ENCODE measurements at regions not wholly inside any gene's neighbourhood (a gene's known extent, or its start where the extent isn't known, plus 50 kb on each side); places are given as distances from the start of the nearest gene placed in this dataset.

GRCh38 chr12:46445551-46446235 is 73.1 kb upstream of the SLC38A2 start:
- no peak for DNase-seq

GRCh38 chr12:46445093-46445492 is 72.5 kb upstream of the SLC38A2 start:
- DNase-seq, result no peak

GRCh38 chr12:46443594-46444263 is 71.2 kb upstream of the SLC38A2 start:
- DNase-seq, result no peak

GRCh38 chr12:46442738-46443137 is 70.2 kb upstream of the SLC38A2 start:
- no peak for DNase-seq

GRCh38 chr12:46442239-46442638 is 69.7 kb upstream of the SLC38A2 start:
- no peak for DNase-seq

DNA sequence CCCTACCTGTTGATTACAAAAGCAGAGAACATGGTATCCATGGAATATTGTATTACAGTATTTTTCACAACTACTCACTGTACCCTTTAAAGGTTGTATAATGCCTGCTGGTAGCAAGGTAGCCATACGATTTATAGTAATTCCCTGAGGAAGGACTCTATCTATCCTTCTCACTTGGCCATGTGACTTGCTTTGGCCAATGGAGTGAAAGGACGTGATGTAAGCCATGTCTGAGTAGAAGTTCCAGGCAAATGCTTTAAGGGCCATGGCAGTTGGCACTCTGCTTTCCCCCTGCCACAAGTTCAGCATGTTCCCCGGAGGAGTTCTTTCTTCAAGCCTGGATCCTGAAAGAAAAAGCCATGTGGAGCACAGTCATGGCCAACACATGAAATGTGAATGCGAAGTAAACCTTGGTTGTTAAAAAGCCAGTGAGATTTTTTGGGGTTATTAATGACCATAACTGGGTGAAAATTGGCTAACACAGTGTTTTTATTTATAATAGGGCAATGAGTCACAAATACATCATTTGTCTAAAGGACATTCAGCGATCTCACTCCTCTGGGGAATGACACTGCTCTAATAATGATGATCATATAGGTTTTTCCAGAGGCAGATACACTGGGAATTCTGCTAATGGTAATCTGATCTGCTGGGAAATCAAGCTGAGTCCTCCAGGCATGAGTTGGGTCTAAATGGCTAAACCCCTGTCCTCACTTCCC is 67.4 kb upstream of the SLC38A2 start:
- DNase-seq, result no peak

DNA sequence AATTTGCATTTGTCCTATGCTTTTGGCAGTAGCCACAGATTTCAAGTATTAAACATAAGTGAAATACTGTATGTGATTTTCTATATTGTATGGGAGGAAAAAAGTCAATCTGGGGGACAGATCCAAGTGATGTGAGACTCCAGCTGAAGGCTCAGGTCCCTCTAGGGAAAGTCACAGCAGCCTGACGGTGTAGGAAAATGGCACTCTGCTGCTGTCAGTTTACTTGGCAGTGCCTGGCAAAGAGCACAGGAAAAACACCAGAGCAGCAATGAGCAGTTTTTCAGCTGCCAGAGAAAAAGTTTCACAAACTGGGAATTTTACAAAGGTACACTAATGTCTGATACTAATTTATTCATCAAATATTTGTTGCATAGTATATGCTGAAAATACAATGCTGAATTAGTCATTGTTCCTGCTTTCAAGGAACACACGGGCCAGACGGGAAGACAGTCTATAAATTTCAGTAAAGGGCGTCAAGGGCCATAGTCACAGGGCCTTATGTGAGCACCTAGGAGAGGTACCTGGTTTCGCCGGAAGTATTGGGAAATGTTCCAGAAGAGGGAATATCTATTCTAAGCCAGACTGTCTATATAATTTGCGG is 66.2 kb upstream of the SLC38A2 start:
- DNase-seq, result no peak

DNA sequence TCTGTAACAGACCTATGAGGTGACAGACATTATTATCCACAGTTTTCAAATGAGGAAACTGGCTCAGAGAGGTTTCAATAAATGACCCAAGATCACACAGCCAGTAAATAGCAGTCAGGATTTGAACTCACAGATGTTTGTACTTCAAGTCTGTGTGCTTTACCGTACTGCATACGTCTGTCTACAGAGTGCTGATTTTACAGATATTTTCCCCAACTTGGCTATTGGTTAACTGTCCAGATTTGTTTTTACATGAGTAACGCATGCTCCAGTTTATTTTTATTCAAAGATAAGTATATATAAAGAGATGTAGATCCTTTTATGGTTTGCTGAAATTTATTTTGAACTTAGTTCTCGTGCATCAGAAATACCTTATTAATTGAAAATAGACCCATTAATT is 65.7 kb upstream of the SLC38A2 start:
- no peak for DNase-seq

DNA sequence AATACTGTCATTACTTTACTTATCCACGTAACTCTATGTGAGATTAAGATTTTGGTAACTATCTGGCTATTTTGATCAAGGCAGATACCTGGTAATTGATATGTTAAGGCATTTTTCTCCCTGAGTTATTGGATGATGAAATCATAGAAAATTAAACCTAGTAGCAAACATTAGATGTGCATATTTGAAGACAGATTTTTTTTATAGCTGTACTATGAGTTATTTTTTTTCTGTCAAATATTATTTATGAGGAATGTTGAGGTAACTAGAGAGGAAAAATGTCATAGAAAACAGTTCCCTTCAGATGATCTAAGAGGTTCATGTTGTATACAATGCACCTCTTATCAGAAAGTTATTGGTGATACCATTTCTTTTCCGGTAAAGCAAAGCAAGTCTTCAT is 64.9 kb upstream of the SLC38A2 start:
- no peak for DNase-seq

DNA sequence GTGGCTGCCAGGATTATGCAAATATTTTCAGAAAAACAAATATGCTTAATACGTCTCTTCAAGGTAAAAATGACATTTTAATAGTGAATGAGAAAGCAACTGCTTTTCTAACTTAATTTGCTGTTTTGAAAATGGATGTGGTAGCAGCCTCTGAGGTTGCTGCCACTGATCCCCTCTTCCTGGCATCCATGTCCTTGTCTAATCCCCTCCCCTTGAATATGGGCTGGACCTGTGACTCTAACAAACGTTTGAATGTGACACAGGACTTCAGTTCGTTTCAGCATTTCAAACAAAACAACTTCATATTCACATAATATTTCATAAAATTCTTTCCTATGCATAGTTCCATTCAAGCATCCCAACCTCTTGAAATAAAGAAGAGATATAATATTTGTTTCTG is 64.2 kb upstream of the SLC38A2 start:
- DNase-seq, result no peak

DNA sequence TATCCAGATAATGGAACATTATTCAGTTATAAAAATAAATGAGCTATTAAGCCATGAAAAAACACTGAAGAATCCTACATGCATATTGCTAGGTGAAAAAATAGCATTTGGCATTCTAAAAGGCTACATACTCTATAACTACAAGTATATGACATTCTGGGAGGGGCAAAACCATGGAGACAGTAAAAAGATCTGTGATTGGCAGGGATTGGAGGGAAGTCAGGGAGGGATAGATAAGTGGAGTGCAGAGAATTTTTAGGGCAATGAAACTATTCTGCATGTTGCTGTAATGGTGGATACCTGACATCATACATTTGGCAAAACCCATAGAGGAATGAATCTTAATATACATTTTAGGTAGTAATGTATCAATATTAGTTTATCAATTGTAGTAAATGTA is 63.1 kb upstream of the SLC38A2 start:
- DNase-seq, result no peak

DNA sequence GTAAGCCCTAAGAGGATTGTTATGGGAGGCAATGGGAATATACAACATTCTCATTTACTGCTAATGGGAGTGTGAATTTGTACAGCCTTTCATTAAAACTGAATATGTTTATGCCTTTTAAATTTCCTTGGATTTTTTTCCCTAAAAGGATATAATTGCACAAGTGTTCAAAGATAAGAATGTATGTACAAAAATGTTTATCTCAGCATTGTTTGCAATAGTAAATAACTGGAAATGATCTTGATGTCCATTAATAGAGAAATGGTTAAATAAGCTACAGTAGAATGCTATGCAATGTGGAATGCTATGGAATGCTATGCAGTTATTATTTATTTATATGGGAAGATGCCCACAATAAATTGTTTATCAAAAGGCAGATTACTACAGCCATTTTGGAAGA is 62.5 kb upstream of the SLC38A2 start:
- DNase-seq, result no peak

- DNase-seq, result no peak
Observed at GRCh38 chr12:46433829-46434228, 61.3 kb upstream of the SLC38A2 start.

DNA sequence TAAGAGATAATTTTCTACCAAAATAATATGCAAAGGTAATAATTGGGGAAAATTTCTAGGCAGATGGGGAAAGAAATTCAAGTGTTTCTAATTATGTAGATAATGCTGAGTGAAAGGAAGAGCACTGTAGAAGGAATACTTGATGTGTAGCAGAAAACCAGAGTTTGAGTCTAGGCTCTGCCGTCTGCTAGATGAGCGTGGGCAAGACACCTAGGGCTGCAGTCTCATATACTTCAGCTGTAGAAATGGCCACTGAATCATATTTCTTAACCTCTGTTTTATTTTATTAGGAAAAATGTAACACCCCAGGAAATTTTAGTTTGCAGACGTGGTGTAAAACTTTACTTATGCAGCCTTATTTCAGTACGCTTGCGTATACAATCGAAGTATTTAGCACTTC is 59.8 kb upstream of the SLC38A2 start:
- no peak for DNase-seq

DNA sequence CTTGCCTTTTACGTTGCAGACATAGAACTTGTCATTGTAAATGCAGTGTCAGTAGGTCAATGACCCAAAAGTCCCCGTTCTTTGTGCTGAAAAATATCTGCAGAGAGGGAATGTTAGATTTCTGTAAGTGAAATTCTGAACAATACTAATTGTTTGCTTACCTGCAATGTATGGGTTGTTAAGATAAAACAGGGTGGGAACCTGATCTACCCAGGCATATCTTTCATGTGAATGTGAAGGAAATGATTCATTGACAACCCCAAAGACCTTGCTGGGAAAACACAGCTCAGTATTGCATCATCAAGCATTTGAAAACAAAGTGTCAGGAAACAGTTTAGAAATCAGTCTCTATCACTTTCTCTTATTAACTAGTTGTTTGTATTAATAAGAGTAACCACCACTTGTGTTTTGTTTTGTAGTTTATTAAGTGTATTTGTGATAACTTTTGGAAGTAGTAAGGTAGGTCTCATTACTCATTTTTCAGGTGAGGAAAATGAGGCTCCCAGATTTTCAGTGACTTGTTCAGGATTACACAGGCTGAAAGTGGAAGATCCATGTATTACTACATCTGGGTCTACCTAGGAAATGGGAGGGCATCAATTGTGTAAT is 57.9 kb upstream of the SLC38A2 start:
- DNase-seq, result no peak

Measured in DMS79 treated with DMSO at 0.1 percent for 48 hours (cell line).